Esophagus (tissue), 2 donors: ENCODE measurements at regions not wholly inside any gene's neighbourhood (a gene's known extent, or its start where the extent isn't known, plus 50 kb on each side); places are given as distances from the start of the nearest gene placed in this dataset.
"Not testable (repeated sequence)": the region's sequence is repeated elsewhere in the genome, so short reads cannot be mapped to it uniquely, and the experiment has no call there.

Experiments used
- H3K27ac ChIP-seq, 2 donors: one replicate each; pipeline ENCODE4 v1.5.1; 2013; ENCODE audit warnings: low read depth in 2 of 2, mild to moderate bottlenecking in 2 of 2, inconsistent platforms in 1 of 2, low read length in 1 of 2, moderate library complexity in 1 of 2
- H3K27me3 ChIP-seq, 2 donors: one replicate each; pipeline ENCODE4 v1.6.1; 2013; ENCODE audit warnings: low read length in 2 of 2, control low read depth in 1 of 2, mild to moderate bottlenecking in 1 of 2; ENCODE audit not compliant: insufficient read depth in 2 of 2, control insufficient read depth in 1 of 2
- H3K36me3 ChIP-seq, 2 donors: one replicate each; pipeline ENCODE4 v1.6.1; 2013; ENCODE audit warnings: low read length in 1 of 2; ENCODE audit not compliant: control insufficient read depth in 2 of 2, insufficient read depth in 2 of 2
- H3K4me1 ChIP-seq, 2 donors: one replicate each; pipeline ENCODE4 v1.6.1; 2013; ENCODE audit warnings: low read length in 1 of 2; ENCODE audit not compliant: control insufficient read depth in 2 of 2, insufficient read depth in 2 of 2
- H3K4me3 ChIP-seq, 2 donors: one replicate each; pipeline ENCODE4 v1.5.1; 2013; ENCODE audit warnings: low read length in 2 of 2, mild to moderate bottlenecking in 2 of 2, low read depth in 1 of 2, moderate library complexity in 1 of 2
- H3K9me3 ChIP-seq, 2 donors: one replicate each; pipeline ENCODE4 v1.6.1; 2013; ENCODE audit warnings: mild to moderate bottlenecking in 2 of 2, low read depth in 1 of 2, low read length in 1 of 2, moderate library complexity in 1 of 2; ENCODE audit not compliant: control insufficient read depth in 2 of 2, insufficient read depth in 1 of 2
- WGBS, 2 donors: extraction: QIAGEN DNeasy Blood & Tissue Kit; methylation state at CpG; one replicate each; pipeline ENCODE4 v1.1.7; 2013; 5-methylcytosine and 5-hydroxymethylcytosine counted together
- donor health status: healthy with polysubstance abuse.
- donor health status: Bipolar disorder and iron deficiency.

GRCh38 chr5:24232929-24233498 lies 411.8 kb downstream of the CDH10 start:
- no peaks in the 10 kb centered on the region for H3K27me3 ChIP-seq
- H3K4me3 ChIP-seq: no peak overlapping the region
- 53 to 54% methylated on average over 4 of the region's 4 CpGs for WGBS, 2 donors
- H3K9me3 ChIP-seq: peaks cover 0 to 7% of the 10 kb centered on the region in 2 donors
- no peaks in the 10 kb centered on the region for H3K4me1 ChIP-seq
- no peaks in the 10 kb centered on the region for H3K36me3 ChIP-seq
- no peak overlapping the region for H3K27ac ChIP-seq

- 46 to 49% methylated on average over 2 of the region's 2 CpGs for WGBS, 2 donors
- Histone ChIP-seq H3K4me1 (no peaks in the 10 kb centered on the region), H3K36me3 (no peaks in the 10 kb centered on the region), H3K9me3 (no peaks in the 10 kb centered on the region), H3K4me3 (no peak overlapping the region), H3K27ac (no peak overlapping the region), H3K27me3 (no peaks in the 10 kb centered on the region)
Observed at GRCh38 chr5:24235946-24236345, 408.8 kb downstream of the CDH10 start.

GRCh38 chr5:24245821-24246220 lies 399.0 kb downstream of the CDH10 start:
- Histone ChIP-seq H3K36me3 (no peaks in the 10 kb centered on the region), H3K9me3 (peaks cover 0 to 4% of the 10 kb centered on the region in 2 donors), H3K27me3 (no peaks in the 10 kb centered on the region), H3K27ac (no peak overlapping the region), H3K4me3 (no peak overlapping the region), H3K4me1 (no peaks in the 10 kb centered on the region)
- 89 to 91% methylated on average over 1 of the region's 1 CpG for WGBS, 2 donors

- WGBS, 2 donors: 84 to 87% methylated on average over 5 of the region's 5 CpGs
- Histone ChIP-seq H3K27ac (no peak overlapping the region), H3K9me3 (peaks cover 0 to 3% of the 10 kb centered on the region in 2 donors), H3K27me3 (no peaks in the 10 kb centered on the region), H3K36me3 (no peaks in the 10 kb centered on the region), H3K4me1 (no peaks in the 10 kb centered on the region), H3K4me3 (no peak overlapping the region)
Observed at GRCh38 chr5:24264547-24264946, 380.2 kb downstream of the CDH10 start.

GRCh38 chr5:24265306-24265705 lies 379.5 kb downstream of the CDH10 start:
- WGBS, 2 donors: 70 to 72% methylated on average over 4 of the region's 4 CpGs
- Histone ChIP-seq H3K27me3 (no peaks in the 10 kb centered on the region), H3K27ac (no peak overlapping the region), H3K4me1 (no peaks in the 10 kb centered on the region), H3K9me3 (peaks cover 0 to 3% of the 10 kb centered on the region in 2 donors), H3K4me3 (no peak overlapping the region), H3K36me3 (no peaks in the 10 kb centered on the region)

- H3K27me3 ChIP-seq: no peaks in the 10 kb centered on the region
- H3K4me1 ChIP-seq: no peaks in the 10 kb centered on the region
- H3K36me3 ChIP-seq: no peaks in the 10 kb centered on the region
- H3K4me3 ChIP-seq: no peak overlapping the region
- WGBS, 2 donors: 81 to 85% methylated on average over 2 of the region's 2 CpGs
- H3K9me3 ChIP-seq: peaks cover 0 to 3% of the 10 kb centered on the region in 2 donors
- no peak overlapping the region for H3K27ac ChIP-seq
Observed at GRCh38 chr5:24268482-24269056, 376.2 kb downstream of the CDH10 start.

GRCh38 chr5:24271702-24272118 lies 373.1 kb downstream of the CDH10 start:
- H3K4me1 ChIP-seq, H3K27me3 ChIP-seq, H3K4me3 ChIP-seq, H3K9me3 ChIP-seq, H3K36me3 ChIP-seq, H3K27ac ChIP-seq: not testable (repeated sequence)
- 79 to 80% methylated on average over 5 of the region's 5 CpGs for WGBS, 2 donors

- 85 to 90% methylated on average over 7 of the region's 7 CpGs for WGBS, 2 donors
- Histone ChIP-seq H3K36me3 (no peaks in the 10 kb centered on the region), H3K9me3 (no peaks in the 10 kb centered on the region), H3K4me1 (no peaks in the 10 kb centered on the region), H3K4me3 (no peak overlapping the region), H3K27ac (no peak overlapping the region), H3K27me3 (no peaks in the 10 kb centered on the region)
Observed at GRCh38 chr5:24272741-24273140, 372.0 kb downstream of the CDH10 start.

GRCh38 chr5:24280215-24280614 lies 364.6 kb downstream of the CDH10 start:
- WGBS, 2 donors: 66 to 71% methylated on average over 5 of the region's 5 CpGs

GRCh38 chr5:24281818-24282217 lies 363.0 kb downstream of the CDH10 start:
- WGBS, 2 donors: 53 to 73% methylated on average over 1 of the region's 1 CpG

More at GRCh38 chr5:24280215-24280614, 364.6 kb downstream of the CDH10 start:
- Histone ChIP-seq H3K27ac (no peak overlapping the region), H3K9me3 (peaks cover 0 to 2% of the 10 kb centered on the region in 2 donors), H3K4me1 (no peaks in the 10 kb centered on the region), H3K4me3 (no peak overlapping the region), H3K36me3 (no peaks in the 10 kb centered on the region), H3K27me3 (no peaks in the 10 kb centered on the region)

More at GRCh38 chr5:24281818-24282217, 363.0 kb downstream of the CDH10 start:
- Histone ChIP-seq H3K9me3 (peaks cover 0 to 2% of the 10 kb centered on the region in 2 donors), H3K36me3 (no peaks in the 10 kb centered on the region), H3K4me3 (no peak overlapping the region), H3K27me3 (no peaks in the 10 kb centered on the region), H3K27ac (no peak overlapping the region), H3K4me1 (no peaks in the 10 kb centered on the region)
